ENCODE measurements at regions not wholly inside any gene's neighbourhood (a gene's known extent, or its start where the extent isn't known, plus 50 kb on each side); places are given as distances from the start of the nearest gene placed in this dataset.

GRCh38 chr12:71060426-71060825 is 97.4 kb downstream of the TSPAN8 start:
- TF ChIP-seq TAF1 (IDR thresholded peaks at IDR 0.05; ENCODE audit: low read depth) = no peak
- no peak for TF ChIP-seq CEBPB (IDR thresholded peaks at IDR 0.05)

DNA sequence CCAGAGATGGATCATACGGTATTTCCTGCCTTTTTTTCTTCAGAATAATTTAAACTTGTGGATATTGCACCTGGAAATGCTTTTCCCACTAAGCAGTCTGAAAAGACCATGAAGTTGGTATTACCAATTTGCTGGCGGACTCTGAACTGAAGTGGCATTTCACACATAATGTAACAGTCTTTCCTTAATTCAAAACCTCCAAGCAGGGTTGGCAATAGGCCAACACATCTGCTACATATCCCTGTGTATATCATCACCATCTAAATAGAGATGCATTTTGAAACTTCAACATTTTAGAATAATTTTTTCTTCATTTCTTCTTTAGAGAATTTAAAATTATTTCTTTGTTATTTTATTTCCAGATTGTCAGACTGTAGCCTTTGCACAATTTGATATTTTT is 100.5 kb downstream of the TSPAN8 start:
- no peak for TF ChIP-seq CREB1 (IDR thresholded peaks at IDR 0.05; ENCODE audit: low read depth)
- TF ChIP-seq RAD21 (IDR thresholded peaks at IDR 0.05; ENCODE audit: low read depth) = no peak
- no peak for TF ChIP-seq EP300 (IDR thresholded peaks at IDR 0.05; ENCODE audit: borderline replicate concordance)
- TF ChIP-seq CEBPB (IDR thresholded peaks at IDR 0.05) = no peak
- no peak for TF ChIP-seq TAF1 (IDR thresholded peaks at IDR 0.05; ENCODE audit: low read depth)
- TF ChIP-seq MAX (IDR thresholded peaks at IDR 0.05) = no peak
- TF ChIP-seq TCF12 (IDR thresholded peaks at IDR 0.05; ENCODE audit: low read depth) = no peak
- TF ChIP-seq NFIC (IDR thresholded peaks at IDR 0.05) = no peak
- TF ChIP-seq TEAD4 (IDR thresholded peaks at IDR 0.05) = no peak
- TF ChIP-seq REST (IDR thresholded peaks at IDR 0.05; ENCODE audit: low read depth) = no peak
- no peak for TF ChIP-seq YY1 (IDR thresholded peaks at IDR 0.05; ENCODE audit: low read depth)
- no peak for TF ChIP-seq USF1 (IDR thresholded peaks at IDR 0.05)
- TF ChIP-seq EGR1 (IDR thresholded peaks at IDR 0.05) = no peak

GRCh38 chr12:71054551-71054950 is 103.2 kb downstream of the TSPAN8 start:
- no peak for TF ChIP-seq REST (IDR thresholded peaks at IDR 0.05; ENCODE audit: low read depth)
- TF ChIP-seq USF1 (IDR thresholded peaks at IDR 0.05) = no peak
- no peak for TF ChIP-seq TEAD4 (IDR thresholded peaks at IDR 0.05)
- TF ChIP-seq EP300 (IDR thresholded peaks at IDR 0.05; ENCODE audit: borderline replicate concordance) = no peak
- TF ChIP-seq FOXM1 (IDR thresholded peaks at IDR 0.05; ENCODE audit: borderline replicate concordance, low read depth) = no peak
- TF ChIP-seq CREB1 (IDR thresholded peaks at IDR 0.05; ENCODE audit: low read depth) = no peak
- no peak for TF ChIP-seq NFIC (IDR thresholded peaks at IDR 0.05)
- no peak for TF ChIP-seq EGR1 (IDR thresholded peaks at IDR 0.05)
- TF ChIP-seq CEBPB (IDR thresholded peaks at IDR 0.05) = no peak
- no peak for TF ChIP-seq TCF12 (IDR thresholded peaks at IDR 0.05; ENCODE audit: low read depth)
- TF ChIP-seq MAX (IDR thresholded peaks at IDR 0.05) = no peak
- no peak for TF ChIP-seq YY1 (IDR thresholded peaks at IDR 0.05; ENCODE audit: low read depth)
- no peak for TF ChIP-seq ZBTB7A (IDR thresholded peaks at IDR 0.05; ENCODE audit: low read depth)
- no peak for TF ChIP-seq TAF1 (IDR thresholded peaks at IDR 0.05; ENCODE audit: low read depth)

GRCh38 chr12:71046215-71046614 is 111.6 kb downstream of the TSPAN8 start:
- TF ChIP-seq ZBTB7A (IDR thresholded peaks at IDR 0.05; ENCODE audit: low read depth) (no peak), TAF1 (IDR thresholded peaks at IDR 0.05; ENCODE audit: low read depth) (no peak), TCF12 (IDR thresholded peaks at IDR 0.05; ENCODE audit: low read depth) (no peak), RAD21 (IDR thresholded peaks at IDR 0.05; ENCODE audit: low read depth) (no peak), MAX (IDR thresholded peaks at IDR 0.05) (no peak), EGR1 (IDR thresholded peaks at IDR 0.05) (no peak)

DNA sequence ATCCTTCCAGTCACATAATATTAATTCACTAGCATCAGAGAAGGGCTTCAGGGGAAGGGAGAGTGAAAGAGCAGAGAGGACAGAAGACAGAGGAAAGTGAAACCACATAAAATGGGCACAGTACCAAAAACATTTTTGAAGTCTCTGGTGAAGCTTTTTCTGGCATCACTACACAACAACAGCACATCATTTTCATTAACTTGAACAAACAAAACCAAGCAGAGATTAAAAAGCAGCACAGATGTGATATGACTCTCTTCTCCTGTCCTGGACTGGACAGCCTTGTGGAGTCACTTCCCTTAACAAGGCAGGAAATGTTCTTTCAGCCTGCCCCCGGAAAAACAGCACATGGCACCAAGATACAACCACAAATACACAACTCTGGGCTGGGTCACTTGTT is 112.0 kb downstream of the TSPAN8 start:
- TF ChIP-seq FOXM1 (IDR thresholded peaks at IDR 0.05; ENCODE audit: borderline replicate concordance, low read depth) (no peak), NFIC (IDR thresholded peaks at IDR 0.05) (no peak), CREB1 (IDR thresholded peaks at IDR 0.05; ENCODE audit: low read depth) (no peak), USF1 (IDR thresholded peaks at IDR 0.05) (no peak)

DNA sequence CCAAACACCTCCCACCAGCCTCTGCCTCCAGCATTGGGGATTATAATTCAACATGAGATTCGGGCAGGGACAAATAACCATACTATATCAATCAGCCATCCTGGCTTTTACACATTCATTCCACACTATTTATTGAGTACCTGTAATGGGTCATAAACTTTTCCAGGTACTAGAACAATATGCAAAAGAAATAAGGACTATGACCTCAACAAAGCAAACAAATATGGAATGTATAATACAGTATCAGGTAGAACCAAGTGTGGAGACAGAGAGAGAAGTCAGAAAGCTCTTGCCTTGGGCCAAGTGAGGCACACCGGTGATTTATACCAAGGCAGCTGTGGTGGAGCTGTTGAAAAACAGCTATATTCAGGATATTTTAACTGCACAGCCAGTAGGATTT is 116.3 kb downstream of the TSPAN8 start:
- TF ChIP-seq CREB1 (IDR thresholded peaks at IDR 0.05; ENCODE audit: low read depth) = no peak
- no peak for TF ChIP-seq EGR1 (IDR thresholded peaks at IDR 0.05)
- no peak for TF ChIP-seq REST (IDR thresholded peaks at IDR 0.05; ENCODE audit: low read depth)
- TF ChIP-seq USF1 (IDR thresholded peaks at IDR 0.05) = no peak
- TF ChIP-seq CEBPB (IDR thresholded peaks at IDR 0.05) = no peak
- TF ChIP-seq YY1 (IDR thresholded peaks at IDR 0.05; ENCODE audit: low read depth) = no peak
- no peak for TF ChIP-seq FOXM1 (IDR thresholded peaks at IDR 0.05; ENCODE audit: borderline replicate concordance, low read depth)
- TF ChIP-seq RAD21 (IDR thresholded peaks at IDR 0.05; ENCODE audit: low read depth) = no peak
- TF ChIP-seq MAX (IDR thresholded peaks at IDR 0.05) = no peak
- no peak for TF ChIP-seq ZBTB7A (IDR thresholded peaks at IDR 0.05; ENCODE audit: low read depth)
- TF ChIP-seq EP300 (IDR thresholded peaks at IDR 0.05; ENCODE audit: borderline replicate concordance) = no peak
- no peak for TF ChIP-seq TCF12 (IDR thresholded peaks at IDR 0.05; ENCODE audit: low read depth)

Data from Ishikawa (cell line).